Vagina (tissue), 2 donors: ENCODE measurements at regions not wholly inside any gene's neighbourhood (a gene's known extent, or its start where the extent isn't known, plus 50 kb on each side); places are given as distances from the start of the nearest gene placed in this dataset.

ENCODE experiments used
- DNase-seq, 2 donors: peaks; one replicate each; pipeline ENCODE4 v3.0.0-alpha.2; 2017; ENCODE audit errors: extremely low spot score in 2 of 2
- H3K27ac ChIP-seq: fragments of 200-600 bp; sonication (generic); one replicate; pipeline ENCODE4 v1.5.1; 2019
- H3K27me3 ChIP-seq: fragments of 200-600 bp; sonication (generic); one replicate; pipeline ENCODE4 v1.5.1; 2019
- H3K36me3 ChIP-seq, 2 donors: fragments of 200-600 bp; sonication (generic); one replicate each; pipeline ENCODE4 v1.5.1; 2017 to 2019
- H3K4me1 ChIP-seq: fragments of 200-600 bp; sonication (generic); one replicate; pipeline ENCODE4 v1.5.1; 2019
- H3K4me3 ChIP-seq, 2 donors: fragments of 200-600 bp; sonication (generic); 1 replicate in 1 of 2; 2 replicates in 1 of 2; pipeline ENCODE4 v1.5.1; 2016 to 2019
- H3K9me3 ChIP-seq: fragments of 200-600 bp; sonication (generic); one replicate; pipeline ENCODE4 v1.5.1; 2019
- POLR2A ChIP-seq, 2 donors: fragments of 450-650 bp; IDR thresholded peaks; one replicate each; pipeline ENCODE4 v1.6.1; 2017; ENCODE audit warnings: antibody characterized with exemption in 2 of 2, mild to moderate bottlenecking in 2 of 2, moderate library complexity in 2 of 2
- POLR2AphosphoS5 ChIP-seq, 2 donors: sonication (generic); formaldehyde crosslinking; IDR thresholded peaks; one replicate each; pipeline ENCODE4 v1.9.0; 2017; ENCODE audit warnings: antibody characterized with exemption in 2 of 2, mild to moderate bottlenecking in 2 of 2, low read depth in 1 of 2; ENCODE audit not compliant: insufficient read depth in 1 of 2
- intact Hi-C: fragments of 100-400 bp; cut with DNase I; formaldehyde crosslinking; loops from one replicate; pipeline ENCODE4 v1.15.1; 2023
- TF ChIP-seq, protein P1 (sequence below), 3 experiments: fragments of 450-650 bp in 2 of 3; fragments of 200-600 bp in 1 of 3; sonication (generic) in 1 of 3; IDR thresholded peaks; one replicate each; pipeline ENCODE4 v1.5.1; 2017 to 2019; ENCODE audit warnings: antibody characterized with exemption in 3 of 3, mild to moderate bottlenecking in 2 of 3, moderate library complexity in 2 of 3

DNA sequence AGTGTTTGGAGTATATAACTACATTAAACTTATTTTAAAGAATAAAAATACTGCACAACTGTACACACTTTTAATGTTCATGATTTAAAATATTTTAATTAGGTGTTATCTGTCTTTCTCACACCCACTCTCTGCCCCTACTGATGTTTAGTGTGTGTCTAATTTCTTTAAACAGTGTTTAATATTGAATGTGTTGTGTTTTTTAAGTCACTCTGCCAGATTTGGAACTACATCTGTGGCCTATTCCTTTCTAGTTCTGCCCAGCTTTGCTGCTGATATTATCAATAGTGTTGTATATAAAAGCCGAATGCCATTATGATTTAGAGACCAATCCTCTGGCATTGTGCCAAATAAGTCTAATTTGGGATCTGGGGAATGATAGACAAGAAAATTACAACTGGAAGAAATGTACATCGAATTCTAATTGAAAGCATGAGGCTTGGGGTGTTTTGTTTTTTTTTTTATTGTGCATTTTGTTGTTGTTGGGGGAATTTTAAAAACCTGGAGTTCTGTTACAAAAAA is 398.0 kb downstream of the CPS1 start:
- no peak overlapping the region for H3K27ac ChIP-seq
- no peaks in the 10 kb centered on the region for H3K36me3 ChIP-seq
- H3K9me3 ChIP-seq, result no peaks in the 10 kb centered on the region
- no peak for DNase-seq
- no peak overlapping the region for H3K4me3 ChIP-seq
- TF ChIP-seq POLR2AphosphoS5 (IDR thresholded peaks at IDR 0.05; ENCODE audit: insufficient read depth in 1 of 2, low read depth in 1 of 2) (no peak), POLR2A (IDR thresholded peaks at IDR 0.05) (no peak)
- TF ChIP-seq, protein P1, sequence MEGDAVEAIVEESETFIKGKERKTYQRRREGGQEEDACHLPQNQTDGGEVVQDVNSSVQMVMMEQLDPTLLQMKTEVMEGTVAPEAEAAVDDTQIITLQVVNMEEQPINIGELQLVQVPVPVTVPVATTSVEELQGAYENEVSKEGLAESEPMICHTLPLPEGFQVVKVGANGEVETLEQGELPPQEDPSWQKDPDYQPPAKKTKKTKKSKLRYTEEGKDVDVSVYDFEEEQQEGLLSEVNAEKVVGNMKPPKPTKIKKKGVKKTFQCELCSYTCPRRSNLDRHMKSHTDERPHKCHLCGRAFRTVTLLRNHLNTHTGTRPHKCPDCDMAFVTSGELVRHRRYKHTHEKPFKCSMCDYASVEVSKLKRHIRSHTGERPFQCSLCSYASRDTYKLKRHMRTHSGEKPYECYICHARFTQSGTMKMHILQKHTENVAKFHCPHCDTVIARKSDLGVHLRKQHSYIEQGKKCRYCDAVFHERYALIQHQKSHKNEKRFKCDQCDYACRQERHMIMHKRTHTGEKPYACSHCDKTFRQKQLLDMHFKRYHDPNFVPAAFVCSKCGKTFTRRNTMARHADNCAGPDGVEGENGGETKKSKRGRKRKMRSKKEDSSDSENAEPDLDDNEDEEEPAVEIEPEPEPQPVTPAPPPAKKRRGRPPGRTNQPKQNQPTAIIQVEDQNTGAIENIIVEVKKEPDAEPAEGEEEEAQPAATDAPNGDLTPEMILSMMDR (IDR thresholded peaks at IDR 0.05), result no peak
- no peaks in the 10 kb centered on the region for H3K4me1 ChIP-seq
- no peaks in the 10 kb centered on the region for H3K27me3 ChIP-seq
- intact Hi-C loops, result no loop called here

DNA sequence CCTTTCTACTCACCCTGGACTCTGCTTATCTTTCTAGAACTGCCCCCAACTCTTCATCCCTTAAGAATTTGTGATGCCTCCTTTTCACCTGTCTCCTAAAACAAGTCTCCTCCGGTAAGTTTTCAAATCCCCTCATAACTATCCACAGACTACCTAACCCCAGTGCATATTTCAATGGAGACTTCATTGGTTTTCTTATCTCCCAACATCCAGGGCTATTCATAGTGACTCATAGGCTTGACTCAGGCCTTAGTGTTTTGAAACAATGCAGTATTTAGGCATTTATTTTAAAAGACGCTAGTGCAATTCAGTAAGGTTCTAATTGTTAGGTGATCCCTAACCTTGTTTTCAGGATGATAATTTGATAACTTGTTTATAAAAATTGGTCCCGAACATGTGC is 399.2 kb downstream of the CPS1 start:
- Histone ChIP-seq H3K4me3 (no peak overlapping the region), H3K9me3 (no peaks in the 10 kb centered on the region), H3K27me3 (no peaks in the 10 kb centered on the region), H3K4me1 (no peaks in the 10 kb centered on the region), H3K27ac (no peak overlapping the region), H3K36me3 (no peaks in the 10 kb centered on the region)
- DNase-seq, result no peak
- TF ChIP-seq POLR2AphosphoS5 (IDR thresholded peaks at IDR 0.05; ENCODE audit: insufficient read depth in 1 of 2, low read depth in 1 of 2), result no peak
- no peak for TF ChIP-seq POLR2A (IDR thresholded peaks at IDR 0.05)
- TF ChIP-seq, protein P1 (IDR thresholded peaks at IDR 0.05), result no peak
- intact Hi-C loops, result no loop called here

DNA sequence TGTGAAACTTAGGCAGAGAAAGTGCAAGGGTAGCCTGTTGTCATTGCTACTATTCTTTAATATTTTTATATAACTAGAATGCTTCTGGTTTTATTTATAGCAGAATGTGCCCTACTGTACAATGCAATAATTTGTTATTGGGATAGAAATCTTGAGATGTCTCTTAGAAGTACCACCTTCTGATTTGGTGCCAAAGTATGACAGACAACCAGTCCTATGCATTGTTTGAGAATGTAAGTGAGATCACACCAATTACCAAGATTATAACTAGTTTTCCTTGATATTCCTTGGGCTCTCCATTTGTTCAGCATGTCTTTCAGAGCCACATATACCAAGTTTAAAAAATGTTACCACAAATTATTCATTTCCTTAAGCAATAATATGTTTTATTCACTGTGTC is 399.7 kb downstream of the CPS1 start:
- no peaks in the 10 kb centered on the region for H3K27me3 ChIP-seq
- DNase-seq, result no peak

DNA sequence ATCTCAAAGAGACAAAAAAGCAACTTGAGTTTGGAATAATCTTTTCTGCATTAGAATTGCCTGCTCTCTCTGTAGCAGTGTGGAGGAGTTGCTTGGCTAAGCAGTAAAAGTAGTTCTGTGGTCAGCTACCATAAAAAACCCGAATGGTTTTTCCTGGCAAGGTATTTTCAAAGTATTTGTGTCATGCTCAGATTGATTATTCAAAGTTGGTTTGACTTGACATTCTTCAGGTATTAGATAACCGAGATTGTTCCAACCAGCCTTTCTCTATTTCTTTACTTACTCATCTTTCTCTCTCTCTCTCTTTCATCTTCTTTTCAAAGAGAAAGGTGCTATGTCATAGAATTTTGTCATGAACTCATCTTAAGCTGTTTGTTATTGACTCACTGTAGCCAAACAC is 404.9 kb downstream of the CPS1 start:
- no peak overlapping the region for H3K4me3 ChIP-seq
- no peaks in the 10 kb centered on the region for H3K9me3 ChIP-seq
- H3K27me3 ChIP-seq, result no peaks in the 10 kb centered on the region
- no peak overlapping the region for H3K27ac ChIP-seq
- intact Hi-C loops, result no loop called here
- TF ChIP-seq POLR2AphosphoS5 (IDR thresholded peaks at IDR 0.05; ENCODE audit: insufficient read depth in 1 of 2, low read depth in 1 of 2) (no peak), POLR2A (IDR thresholded peaks at IDR 0.05) (no peak)
- TF ChIP-seq, protein P1 (IDR thresholded peaks at IDR 0.05), result no peak
- H3K36me3 ChIP-seq, result no peaks in the 10 kb centered on the region
- H3K4me1 ChIP-seq, result no peaks in the 10 kb centered on the region
- DNase-seq, result no peak

More for the DNA sequence above, 399.7 kb downstream of the CPS1 start:
- Histone ChIP-seq H3K4me3 (no peak overlapping the region), H3K36me3 (no peaks in the 10 kb centered on the region), H3K4me1 (no peaks in the 10 kb centered on the region), H3K9me3 (no peaks in the 10 kb centered on the region), H3K27ac (no peak overlapping the region)
- no peak for TF ChIP-seq POLR2A (IDR thresholded peaks at IDR 0.05)
- intact Hi-C loops, result no loop called here

DNA sequence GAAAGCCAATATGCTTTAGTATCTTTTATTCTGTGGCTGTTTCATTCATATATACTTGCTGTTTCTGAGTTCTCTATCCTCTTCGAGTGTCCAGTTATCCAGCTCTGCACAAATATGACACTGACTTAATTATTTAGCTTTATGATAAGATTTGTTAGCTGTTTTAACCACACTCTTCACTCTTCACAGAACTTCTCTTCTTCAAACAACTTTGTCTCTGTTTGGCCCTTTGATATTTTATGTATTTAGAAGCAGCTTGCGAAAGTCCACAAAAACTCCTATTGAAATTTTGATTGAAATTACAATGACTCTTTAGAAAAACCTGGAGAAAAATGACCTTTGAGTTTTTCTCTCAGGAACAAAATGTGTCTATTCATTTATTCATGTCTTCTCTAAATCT is 407.0 kb downstream of the CPS1 start:
- Histone ChIP-seq H3K4me3 (no peak overlapping the region), H3K27me3 (no peaks in the 10 kb centered on the region), H3K27ac (no peak overlapping the region), H3K4me1 (no peaks in the 10 kb centered on the region), H3K9me3 (no peaks in the 10 kb centered on the region), H3K36me3 (no peaks in the 10 kb centered on the region)
- DNase-seq, result no peak
- intact Hi-C loops, result no loop called here
- TF ChIP-seq POLR2AphosphoS5 (IDR thresholded peaks at IDR 0.05; ENCODE audit: insufficient read depth in 1 of 2, low read depth in 1 of 2), result no peak
- no peak for TF ChIP-seq POLR2A (IDR thresholded peaks at IDR 0.05)
- TF ChIP-seq, protein P1 (IDR thresholded peaks at IDR 0.05), result no peak
